HT-29 (cell line): ENCODE measurements at regions not wholly inside any gene's neighbourhood (a gene's known extent, or its start where the extent isn't known, plus 50 kb on each side); places are given as distances from the start of the nearest gene placed in this dataset.
"Not testable (repeated sequence)": the region's sequence is repeated elsewhere in the genome, so short reads cannot be mapped to it uniquely, and the experiment has no call there.

Experiments
- DNase-seq: peaks from one replicate; pipeline ENCODE4 v3.0.0-alpha.2; 2015; ENCODE audit warnings: low spot score

DNA sequence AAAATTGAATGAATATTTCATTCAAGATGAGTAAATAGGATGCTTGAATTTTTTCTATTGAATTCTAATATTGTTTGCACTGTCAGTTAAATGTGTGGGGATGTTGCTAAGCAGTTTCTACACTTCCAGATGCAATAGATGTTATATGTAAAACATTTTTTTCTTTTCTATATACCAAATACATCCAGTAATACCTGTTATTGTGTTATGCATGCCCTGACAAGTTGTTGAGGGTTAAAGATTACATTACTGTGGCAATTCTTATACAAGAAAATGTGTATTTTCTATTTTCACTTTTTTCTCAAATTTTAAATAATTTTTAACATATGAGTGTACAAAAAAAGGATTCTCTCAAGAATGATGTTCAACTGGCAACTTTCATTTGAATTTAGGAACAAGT, 713.9 kb downstream of the GATA3 start:
- no peak for DNase-seq

DNA sequence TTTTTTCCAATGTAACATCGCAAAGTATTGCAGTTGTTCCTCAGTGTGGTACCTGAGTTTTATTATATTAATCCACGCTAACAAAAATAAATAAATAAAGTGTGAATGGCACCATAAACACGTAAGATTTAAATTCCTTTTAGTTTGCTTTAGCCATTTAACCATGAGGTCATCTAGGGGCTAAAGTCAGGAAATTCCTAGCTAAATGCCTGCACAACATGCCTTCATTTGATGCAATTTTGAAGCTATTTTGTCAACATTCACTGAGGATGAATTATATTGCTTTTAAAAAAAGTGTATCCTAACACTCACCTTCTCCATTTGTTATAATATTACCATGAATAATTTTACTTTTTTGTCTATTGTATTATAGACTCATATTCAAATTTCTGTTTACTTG, 714.4 kb downstream of the GATA3 start:
- DNase-seq, result no peak

DNA sequence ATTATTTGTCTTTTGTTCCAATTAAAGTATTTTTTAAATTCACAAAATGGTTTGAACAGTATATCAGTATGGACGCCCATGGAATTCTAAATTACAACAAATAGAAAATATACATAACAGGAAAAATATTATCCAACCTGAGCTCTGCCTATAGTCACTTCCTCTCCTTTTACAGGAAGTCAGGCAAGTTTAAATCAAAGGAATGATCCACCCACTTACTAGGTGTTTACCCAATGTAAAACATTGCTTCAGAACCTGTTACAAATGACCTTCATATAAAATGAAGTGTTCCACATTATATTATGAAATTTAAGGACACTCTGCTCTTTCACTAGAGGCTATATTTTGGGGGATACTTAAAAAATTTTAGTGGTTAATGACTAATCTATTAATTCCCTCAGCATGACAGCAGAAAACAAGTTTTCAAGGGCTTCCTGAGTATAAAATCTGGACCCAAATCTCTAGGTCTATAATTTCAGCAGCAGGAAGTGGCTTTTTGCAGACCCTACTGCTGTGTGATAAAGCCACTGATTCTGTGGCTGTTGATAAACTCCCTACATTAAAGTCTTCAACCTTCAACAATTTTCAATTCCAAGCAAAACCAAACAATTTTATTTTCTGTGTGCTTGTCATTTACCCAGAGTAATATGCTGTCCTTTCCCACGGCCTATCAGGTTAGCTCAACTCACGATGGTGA, 722.6 kb downstream of the GATA3 start:
- DNase-seq, result no peak

DNA sequence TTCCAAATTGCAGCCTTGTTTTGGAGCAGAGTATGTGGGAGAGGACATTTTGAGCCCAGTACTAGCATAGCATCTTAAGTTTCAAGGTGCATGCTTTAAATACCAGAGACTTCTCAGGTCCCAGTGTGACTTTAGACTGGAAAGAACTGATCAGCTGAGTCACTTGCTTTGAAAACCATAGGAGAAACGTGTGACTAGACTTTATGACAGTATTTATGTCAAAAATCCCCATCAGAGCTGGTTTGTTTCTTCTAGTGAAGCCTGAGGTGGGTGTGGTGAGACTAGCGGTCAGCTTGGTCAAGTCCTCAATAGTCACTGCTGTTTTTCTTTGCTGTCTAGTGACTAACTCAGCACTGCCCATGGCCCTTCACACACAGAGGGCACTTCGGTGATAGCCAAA, 724.2 kb downstream of the GATA3 start:
- no peak for DNase-seq

DNA sequence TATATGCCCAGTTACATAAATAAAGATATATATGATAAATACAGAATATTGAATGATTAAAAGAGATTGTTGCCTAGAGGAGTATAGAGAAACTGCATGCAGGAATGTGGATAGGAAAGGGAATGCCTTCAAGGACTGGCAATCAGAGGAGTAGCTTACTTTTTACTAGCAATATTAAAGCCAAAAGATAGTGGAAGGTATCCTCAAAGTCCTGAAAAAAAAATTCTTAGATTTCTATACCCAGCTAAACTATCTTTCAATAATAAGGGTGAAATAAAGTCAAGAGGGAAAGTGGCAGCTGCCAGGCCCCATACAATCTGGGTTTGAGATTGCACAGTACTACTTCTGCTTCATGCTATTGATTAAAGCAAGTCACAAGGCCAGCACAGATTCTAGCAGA, 733.2 kb downstream of the GATA3 start:
- no peak for DNase-seq

DNA sequence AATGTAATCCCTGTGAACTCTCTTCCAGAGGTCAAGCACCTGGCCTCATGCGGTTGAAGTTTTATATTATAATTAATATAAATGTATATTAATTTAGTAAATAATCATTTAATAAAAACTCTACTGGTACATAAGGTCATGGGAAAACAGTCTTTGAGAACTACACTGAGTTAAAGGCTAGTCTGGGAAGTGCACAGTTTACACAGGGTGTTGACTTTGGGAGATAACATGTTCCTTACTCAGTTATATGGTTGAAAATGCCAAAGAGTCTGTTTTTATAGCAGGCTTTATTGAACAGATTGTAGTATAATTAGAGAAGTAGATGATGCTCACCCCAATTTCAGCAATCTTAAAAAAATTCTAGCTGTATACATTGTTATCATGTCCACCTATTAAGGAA, 735.9 kb downstream of the GATA3 start:
- DNase-seq, result peak; percentile 19

DNA sequence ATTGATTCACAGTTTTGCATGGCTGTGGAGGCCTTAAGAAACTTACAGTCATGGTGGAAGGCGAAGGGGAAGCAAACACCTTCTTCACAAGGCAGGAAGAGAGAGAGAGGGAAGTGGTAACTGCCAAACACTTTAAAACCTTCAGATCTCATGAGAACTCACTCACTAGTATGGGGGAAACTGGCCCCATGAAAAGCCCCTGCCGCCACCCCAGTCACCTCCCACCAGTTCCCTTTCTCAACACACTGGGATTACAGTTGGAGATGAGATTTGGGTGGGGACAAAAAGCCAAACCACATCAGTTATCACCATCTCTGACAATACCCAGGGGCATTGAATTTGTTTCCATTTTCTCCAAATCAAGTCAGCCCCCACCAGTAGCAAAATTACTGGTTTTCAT, 740.4 kb downstream of the GATA3 start:
- DNase-seq, result no peak

DNA sequence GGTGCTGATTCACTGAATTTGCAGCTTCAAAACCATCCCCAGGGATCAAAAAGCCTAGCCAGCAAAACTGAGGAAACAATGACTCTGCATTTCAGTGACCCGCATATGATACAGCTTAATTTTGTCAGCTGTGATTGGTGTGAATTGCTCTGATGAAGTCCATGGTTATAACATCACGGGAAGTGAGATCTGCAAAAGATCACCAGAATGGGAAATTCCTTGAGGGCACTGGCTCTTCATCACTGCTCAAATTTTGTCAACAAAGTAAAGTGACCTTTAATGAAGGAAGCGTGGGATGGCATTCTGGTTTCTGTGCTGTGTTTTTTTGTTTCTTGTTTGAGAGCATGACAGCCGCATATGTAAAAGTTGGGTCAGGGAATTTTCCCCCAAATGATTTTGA, 745.9 kb downstream of the GATA3 start:
- no peak for DNase-seq

DNA sequence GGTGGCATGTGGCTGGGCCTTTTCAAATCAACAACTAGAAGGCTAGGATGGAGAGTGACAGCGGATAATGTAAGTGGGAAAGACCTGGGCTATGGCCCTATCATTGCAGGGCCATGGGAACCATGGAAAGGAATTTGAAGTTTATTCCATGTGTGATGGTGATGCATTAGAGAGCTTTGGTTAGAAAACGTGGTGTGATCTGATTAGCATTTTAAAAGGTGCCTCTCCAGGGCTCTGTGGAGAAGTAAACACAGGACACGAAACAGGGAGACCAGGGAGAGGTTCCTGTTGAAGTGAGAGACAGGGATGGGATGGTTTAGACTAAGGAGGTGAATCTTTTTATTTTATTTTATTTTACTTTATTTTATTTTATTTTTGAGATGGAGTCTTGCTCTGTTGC, 749.5 kb downstream of the GATA3 start:
- no peak for DNase-seq

DNA sequence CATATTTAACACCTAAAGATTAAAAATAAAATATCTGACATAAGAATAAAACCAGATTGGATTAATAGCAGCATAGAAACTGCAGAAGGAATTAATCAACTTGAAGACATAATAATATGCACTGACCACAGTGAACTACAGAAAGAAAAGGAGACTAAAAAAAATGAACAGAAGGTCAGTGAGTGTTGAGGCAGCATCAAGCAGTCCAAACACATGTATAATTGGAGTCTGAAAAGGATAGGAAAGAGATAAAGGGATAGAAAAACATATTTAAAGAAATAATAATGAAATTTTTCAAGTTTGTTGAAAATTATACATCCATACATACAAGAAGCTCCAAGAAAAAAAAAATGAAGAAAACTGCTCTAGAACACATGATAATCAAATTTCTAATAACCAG, 756.2 kb downstream of the GATA3 start:
- DNase-seq, result no peak

DNA sequence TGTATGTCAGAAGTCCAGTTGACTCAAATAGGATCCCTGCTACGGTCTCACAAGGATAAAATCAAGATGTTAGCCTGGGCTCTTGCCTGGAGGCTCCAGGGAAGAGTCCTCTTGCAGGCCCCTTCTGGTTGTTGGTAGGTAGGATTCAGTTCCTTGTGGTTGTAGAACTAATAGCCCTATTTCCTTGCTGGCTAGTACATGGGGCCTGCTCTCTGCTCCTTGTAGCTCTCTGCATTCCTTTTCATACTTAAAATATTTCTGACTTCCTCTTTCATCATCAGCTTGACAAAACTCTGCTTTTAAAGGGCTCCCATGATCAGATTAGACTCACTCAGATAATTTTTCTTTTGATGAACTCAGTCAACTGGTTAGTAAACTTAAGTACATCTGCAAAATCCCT, 756.7 kb downstream of the GATA3 start:
- no peak for DNase-seq

DNA sequence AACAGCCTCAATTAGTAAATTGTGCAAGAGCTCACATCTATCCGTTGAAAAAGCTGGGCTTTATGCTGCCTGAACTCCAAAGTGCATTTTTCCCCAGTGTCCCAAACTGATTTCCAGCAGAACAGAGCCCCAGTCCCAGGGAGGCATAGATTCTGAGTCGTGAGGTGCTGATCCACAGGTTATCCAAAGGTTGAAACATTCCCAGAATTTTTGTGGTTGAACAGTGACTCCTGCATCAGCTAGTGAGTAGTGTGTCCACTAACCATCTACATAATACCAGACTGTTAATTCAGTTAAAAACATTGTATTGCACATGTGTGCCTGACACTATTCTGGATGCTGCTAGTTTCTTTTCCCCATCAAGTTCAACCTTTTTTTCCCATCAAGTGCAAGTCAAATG, 761.5 kb downstream of the GATA3 start:
- peak; percentile 12 for DNase-seq

DNA sequence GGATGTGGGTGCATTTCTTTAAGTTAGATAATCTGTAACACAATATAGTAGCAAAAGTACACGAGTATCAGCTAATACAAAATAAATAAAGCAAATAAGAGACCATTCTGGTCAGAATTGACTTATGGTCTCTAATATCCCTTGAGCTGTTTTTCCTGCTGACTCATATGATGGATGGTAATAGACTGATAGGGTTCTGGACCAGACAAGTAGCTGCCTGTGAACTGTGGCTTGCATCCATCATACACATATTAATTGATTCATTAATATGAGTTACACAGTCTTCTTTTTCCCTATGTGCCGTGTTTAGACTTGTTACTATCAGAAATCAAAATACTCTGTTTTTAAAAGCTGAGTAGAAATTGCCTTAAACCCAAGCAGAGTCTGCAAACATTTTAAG, 762.8 kb downstream of the GATA3 start:
- no peak for DNase-seq

DNA sequence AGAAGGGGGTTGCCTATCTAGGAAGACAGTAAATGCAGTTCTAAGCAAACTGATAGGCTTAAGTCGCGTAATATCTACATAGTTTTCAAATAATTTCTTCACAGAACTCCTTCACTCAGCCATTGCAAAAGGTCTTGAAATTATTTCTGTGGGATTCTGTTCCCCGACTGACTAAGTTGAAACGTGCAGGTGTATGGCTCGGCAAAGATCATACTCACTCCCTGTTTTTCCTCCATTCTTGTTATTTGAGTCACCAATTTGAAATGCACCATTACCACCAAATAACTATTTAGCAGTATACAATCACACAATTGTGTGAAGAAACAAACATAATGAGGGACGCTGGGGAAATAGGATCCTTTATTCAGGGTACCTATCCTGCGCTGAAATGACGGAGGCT, 771.1 kb downstream of the GATA3 start:
- no peak for DNase-seq

DNA sequence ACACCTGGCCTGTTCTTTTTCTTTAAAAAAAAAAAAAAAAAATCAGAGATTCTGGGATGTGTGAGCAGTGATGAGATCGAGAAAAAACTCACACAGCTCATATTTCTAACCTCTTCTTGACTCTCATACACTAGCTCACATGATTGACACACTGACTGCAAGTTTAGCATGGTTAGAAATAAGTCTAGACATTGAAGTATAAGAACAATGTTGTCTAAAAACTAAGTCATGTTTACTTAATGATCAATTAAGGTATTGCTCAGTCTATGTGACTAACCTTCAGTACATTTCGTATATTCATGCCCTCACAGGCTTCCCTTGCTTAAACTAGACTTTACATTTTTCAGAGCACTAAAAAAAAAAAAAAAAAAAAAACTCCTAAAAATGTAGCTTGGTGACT, 775.1 kb downstream of the GATA3 start:
- DNase-seq, result no peak

DNA sequence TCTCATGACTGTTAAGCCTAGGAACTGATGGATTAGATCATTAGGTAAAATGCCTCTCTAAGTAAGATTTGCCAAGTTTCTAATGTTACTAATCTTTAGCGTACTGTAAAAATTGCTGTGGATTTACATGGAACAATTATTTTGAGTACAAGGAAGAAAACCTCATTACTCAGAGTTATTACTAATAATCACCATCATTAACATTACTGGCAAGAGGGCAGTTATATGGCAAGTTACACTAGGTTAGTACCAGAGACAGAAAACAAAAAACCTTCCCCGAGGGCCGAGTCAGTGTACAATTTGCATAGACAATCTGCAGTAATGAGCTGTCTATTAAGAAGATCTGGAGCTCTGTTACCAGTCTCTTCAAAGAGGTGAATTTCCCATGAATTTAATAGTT, 775.6 kb downstream of the GATA3 start:
- no peak for DNase-seq

DNA sequence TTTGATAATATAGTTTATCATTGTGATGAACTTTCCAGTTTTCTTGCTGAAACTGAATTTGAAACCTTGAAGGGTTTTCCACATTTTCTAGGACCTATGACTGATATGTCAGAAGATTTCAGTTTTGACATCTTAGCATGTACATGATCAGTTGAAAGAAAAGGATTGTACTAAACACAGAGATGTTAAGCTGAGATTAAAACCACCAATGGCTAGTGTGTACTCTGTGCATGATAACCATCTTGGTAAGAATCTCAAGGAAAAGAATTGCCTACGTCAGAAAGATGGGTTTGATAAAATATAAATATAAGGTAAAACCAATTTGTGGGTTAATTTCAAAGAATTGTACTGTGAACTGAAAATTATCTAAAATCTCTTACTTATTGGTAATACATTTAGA, 776.4 kb downstream of the GATA3 start:
- no peak for DNase-seq

DNA sequence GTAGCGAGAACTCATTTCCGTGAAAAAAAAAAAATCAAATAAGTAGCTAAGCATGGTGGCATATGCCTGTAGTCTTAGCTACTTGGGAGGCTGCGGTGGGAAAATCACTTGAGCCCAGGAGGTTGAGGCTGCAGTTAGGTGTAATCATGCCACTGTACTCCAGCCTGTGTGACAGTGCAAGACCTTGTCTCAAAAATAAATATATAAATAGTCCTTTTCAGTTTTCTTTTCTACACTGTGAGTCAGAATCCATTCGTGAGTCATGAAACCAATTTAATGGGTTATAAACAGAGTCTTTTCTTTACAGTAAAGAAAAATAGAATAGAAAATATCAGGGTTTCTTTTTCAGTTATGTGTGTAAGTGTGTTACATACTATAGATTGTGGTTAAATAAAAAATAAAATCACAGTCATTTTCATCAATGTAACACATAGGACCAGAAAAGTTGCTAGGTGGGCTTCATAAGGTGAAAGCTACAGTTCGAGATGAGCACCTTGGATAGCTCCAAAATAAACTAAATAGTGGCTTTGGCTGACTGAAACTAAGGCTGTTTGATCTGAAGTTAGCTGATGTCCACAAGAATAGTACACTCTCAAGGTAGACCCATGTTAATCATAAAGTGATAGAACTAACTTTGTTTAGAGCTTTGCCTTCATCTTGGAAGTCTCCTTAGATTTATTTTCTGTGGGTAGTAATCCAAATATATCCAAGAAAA, 781.1 kb downstream of the GATA3 start:
- DNase-seq, result no peak

DNA sequence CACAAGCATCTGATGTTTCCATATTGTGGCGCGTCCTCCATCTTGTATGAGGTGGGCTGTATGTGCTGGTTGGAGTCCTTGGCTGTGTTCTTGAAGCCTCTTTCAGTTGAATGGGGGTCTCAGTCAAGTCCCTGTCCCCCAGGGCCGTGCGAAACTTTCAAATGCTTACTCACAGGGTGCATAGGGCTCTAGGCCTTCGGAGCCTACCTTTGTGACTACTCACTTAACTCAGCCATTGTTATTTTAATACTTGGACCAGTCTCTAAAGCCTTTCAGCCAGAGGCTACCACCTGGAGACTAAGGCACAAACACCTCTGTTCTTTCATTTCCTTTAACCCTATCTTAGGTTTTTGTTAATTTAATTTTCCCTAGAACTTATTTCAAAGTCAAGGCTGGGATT, 785.9 kb downstream of the GATA3 start:
- no peak for DNase-seq

DNA sequence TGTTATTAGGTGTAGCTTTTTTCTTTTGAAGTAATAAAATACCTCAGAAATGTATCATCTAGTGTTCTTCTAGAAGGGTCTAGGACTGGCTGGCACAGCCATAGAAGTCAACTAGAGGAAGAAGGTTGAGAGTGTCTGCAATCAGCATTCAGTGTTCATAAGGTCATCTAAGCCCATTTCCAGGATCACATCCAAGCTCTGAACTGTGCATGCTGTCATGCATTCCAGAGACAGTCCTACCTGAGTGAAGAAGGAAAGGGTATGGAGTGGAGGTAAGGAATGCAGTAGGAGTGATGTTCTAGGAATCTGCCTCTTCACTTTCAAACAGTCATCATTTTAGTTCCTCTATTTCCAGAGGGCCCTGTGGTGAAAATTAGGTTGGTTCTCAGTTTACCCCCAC, 789.7 kb downstream of the GATA3 start:
- no peak for DNase-seq

DNA sequence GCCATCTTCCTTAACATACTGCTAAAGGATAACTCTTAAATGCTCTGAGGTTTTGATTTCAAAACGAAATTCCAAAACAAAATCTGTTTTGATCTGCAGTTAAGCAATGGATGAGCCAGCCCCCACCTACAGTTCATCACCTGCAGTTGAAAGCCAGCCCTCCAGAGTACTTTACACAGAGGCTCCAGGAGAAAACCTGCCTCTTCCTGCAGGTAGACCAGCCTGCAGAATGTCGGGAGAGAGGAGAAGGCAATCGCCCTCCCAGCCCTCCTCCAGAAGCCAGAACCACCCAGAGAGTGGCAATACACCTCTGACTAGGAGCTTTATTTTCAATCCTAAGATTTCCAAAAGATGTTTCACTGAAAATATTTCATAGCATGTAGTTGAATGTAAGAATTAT, 798.1 kb downstream of the GATA3 start:
- DNase-seq, result no peak

DNA sequence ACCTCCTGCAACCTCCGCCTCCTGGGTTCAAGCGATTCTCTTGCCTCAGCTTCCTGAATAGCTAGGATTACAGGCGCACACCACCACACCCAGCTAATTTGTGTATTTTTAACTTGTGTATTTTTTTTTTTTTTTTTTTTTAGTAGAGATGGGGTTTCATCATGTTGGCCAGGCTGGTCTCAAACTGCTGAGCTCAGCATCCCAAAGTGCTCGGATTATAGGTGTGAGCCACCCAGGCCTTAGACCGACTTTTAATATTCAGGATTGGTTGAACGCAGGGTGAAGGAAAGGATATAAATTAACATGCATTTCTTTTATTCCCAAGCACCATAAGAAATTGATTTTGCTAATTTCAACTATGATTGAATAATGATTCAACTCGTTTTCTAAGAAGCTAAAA, 798.6 kb downstream of the GATA3 start:
- DNase-seq, result no peak

DNA sequence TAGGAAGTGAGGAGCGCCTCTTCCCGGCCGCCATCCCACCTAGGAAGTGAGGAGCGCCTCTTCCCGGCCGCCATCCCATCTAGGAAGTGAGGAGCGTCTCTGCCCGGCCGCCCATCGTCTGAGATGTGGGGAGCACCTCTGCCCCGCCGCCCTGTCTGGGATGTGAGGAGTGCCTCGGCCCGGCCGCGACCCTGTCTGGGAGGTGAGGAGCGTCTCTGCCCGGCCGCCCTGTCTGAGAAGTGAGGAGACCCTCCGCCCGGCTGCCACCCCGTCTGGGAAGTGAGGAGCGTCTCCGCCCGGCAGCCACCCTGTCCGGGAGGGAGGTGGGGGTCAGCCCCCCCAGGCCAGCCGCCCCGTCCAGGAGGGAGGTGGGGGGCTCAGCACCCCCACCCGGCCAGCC, 814.4 kb downstream of the GATA3 start:
- not testable (repeated sequence) for DNase-seq

DNA sequence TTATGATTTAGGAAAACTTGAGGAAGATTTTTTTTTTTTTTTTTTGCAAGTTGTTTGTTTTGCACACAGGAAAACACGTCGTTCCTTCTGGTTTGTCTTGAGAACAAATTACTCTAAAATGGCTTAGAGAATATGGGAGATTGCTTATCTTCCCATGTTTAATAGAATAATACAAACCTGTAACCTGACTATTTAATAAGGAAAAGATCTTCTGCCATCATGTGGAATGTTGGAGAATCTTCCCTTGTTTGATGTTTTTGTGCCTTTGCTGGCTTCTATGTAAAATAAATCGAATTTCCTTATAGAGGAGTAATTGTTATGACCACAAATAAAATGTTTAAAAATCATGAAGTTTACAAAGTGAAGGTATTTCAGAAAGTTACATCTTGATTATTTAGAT, 818.8 kb downstream of the GATA3 start:
- DNase-seq, result peak; percentile 74
